ENCODE measurements at regions not wholly inside any gene's neighbourhood (a gene's known extent, or its start where the extent isn't known, plus 50 kb on each side); places are given as distances from the start of the nearest gene placed in this dataset.

GRCh38 chr20:56896447-56896846 lies 267.3 kb downstream of the TFAP2C start:
- no peak for TF ChIP-seq CTCF (IDR thresholded peaks at IDR 0.05; ENCODE audit: insufficient read depth, low read depth, low read length)
- POLR2A ChIA-PET: no interaction called here
- CTCF ChIA-PET: interaction anchor here (0.8 to 1.1 kb wide), 2 partner anchors 8 to 345 kb away, joined by 3 read pairs; no protein-coding TSS in a partner anchor
- Histone ChIP-seq H3K36me3 (ENCODE audit: control insufficient read depth, insufficient read depth, low read length) (no peaks in the 10 kb centered on the region), H3K4me3 (ENCODE audit: low read depth, low read length) (no peak overlapping the region), H3K27me3 (ENCODE audit: control insufficient read depth, insufficient read depth, low read length) (peaks cover 2% of the 10 kb centered on the region; the same call in 1 of the 2 replicates)
- DNase-seq (ENCODE audit: low read depth): no peak

GRCh38 chr20:56897318-56897957 lies 268.3 kb downstream of the TFAP2C start:
- CTCF ChIA-PET: interaction anchor here (0.8 to 1.1 kb wide), 2 partner anchors 9 to 346 kb away, joined by 3 read pairs; no protein-coding TSS in a partner anchor

GRCh38 chr20:56897958-56898349 lies 268.8 kb downstream of the TFAP2C start:
- CTCF ChIA-PET: no interaction called here
- Histone ChIP-seq H3K27me3 (ENCODE audit: control insufficient read depth, insufficient read depth, low read length) (peaks cover 2% of the 10 kb centered on the region; the same call in 1 of the 2 replicates), H3K4me3 (ENCODE audit: low read depth, low read length) (no peak overlapping the region), H3K36me3 (ENCODE audit: control insufficient read depth, insufficient read depth, low read length) (no peaks in the 10 kb centered on the region)
- POLR2A ChIA-PET: no interaction called here
- no peak for DNase-seq (ENCODE audit: low read depth)
- TF ChIP-seq CTCF (IDR thresholded peaks at IDR 0.05; ENCODE audit: insufficient read depth, low read depth, low read length): no peak

More at GRCh38 chr20:56897318-56897957, 268.3 kb downstream of the TFAP2C start:
- peaks cover 2% of the 10 kb centered on the region; the same call in 1 of the 2 replicates for H3K27me3 ChIP-seq (ENCODE audit: control insufficient read depth, insufficient read depth, low read length)
- no peak overlapping the region for H3K4me3 ChIP-seq (ENCODE audit: low read depth, low read length)
- no peak for DNase-seq (ENCODE audit: low read depth)
- POLR2A ChIA-PET: no interaction called here
- H3K36me3 ChIP-seq (ENCODE audit: control insufficient read depth, insufficient read depth, low read length): no peaks in the 10 kb centered on the region
- TF ChIP-seq CTCF (IDR thresholded peaks at IDR 0.05; ENCODE audit: insufficient read depth, low read depth, low read length): no peak

- no peak for DNase-seq (ENCODE audit: low read depth)
- ChIA-PET CTCF (no interaction called here), POLR2A (no interaction called here)
- Histone ChIP-seq H3K36me3 (ENCODE audit: control insufficient read depth, insufficient read depth, low read length) (no peaks in the 10 kb centered on the region), H3K4me3 (ENCODE audit: low read depth, low read length) (no peak overlapping the region), H3K27me3 (ENCODE audit: control insufficient read depth, insufficient read depth, low read length) (peaks cover 2% of the 10 kb centered on the region; the same call in 1 of the 2 replicates)
- no peak for TF ChIP-seq CTCF (IDR thresholded peaks at IDR 0.05; ENCODE audit: insufficient read depth, low read depth, low read length)
These were observed 270.4 kb downstream of the TFAP2C start for GRCh38 chr20:56899506-56899905.

GRCh38 chr20:56900252-56900651 lies 271.1 kb downstream of the TFAP2C start:
- no peak overlapping the region for H3K4me3 ChIP-seq (ENCODE audit: low read depth, low read length)
- CTCF ChIA-PET: no interaction called here
- POLR2A ChIA-PET: no interaction called here
- peaks cover 2% of the 10 kb centered on the region; the same call in 1 of the 2 replicates for H3K27me3 ChIP-seq (ENCODE audit: control insufficient read depth, insufficient read depth, low read length)
- H3K36me3 ChIP-seq (ENCODE audit: control insufficient read depth, insufficient read depth, low read length): no peaks in the 10 kb centered on the region
- TF ChIP-seq CTCF (IDR thresholded peaks at IDR 0.05; ENCODE audit: insufficient read depth, low read depth, low read length): no peak
- no peak for DNase-seq (ENCODE audit: low read depth)
